ENCODE measurements at regions not wholly inside any gene's neighbourhood (a gene's known extent, or its start where the extent isn't known, plus 50 kb on each side); places are given as distances from the start of the nearest gene placed in this dataset.
A peak's percentile ranks its signal among the peaks of the same experiment; 100 is the strongest.

DNA sequence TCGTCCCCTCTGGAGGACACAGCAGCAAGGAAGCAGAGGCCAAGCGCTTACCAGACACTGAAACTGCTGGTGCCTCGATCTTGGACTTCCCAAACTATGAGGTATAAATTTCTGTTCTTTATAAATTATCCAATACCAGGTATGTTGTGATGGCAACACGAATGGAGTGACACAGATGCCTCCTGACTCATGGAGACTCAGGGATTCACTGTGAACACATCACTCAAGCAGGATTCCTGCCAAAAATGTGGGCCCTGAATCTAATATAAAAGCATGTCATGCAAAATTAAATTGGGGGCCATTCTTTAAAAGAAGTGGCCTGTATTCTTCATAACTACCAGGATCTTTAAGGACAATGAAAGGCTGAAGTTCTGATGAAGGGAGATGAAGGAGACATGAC lies 52.5 kb upstream of the SLC22A23 start:
- Histone ChIP-seq H4K5ac (ENCODE audit: low read depth, low read length) (no peak overlapping the region), H2AK9ac (replicated peaks; ENCODE audit: low read depth, low read length, poor library complexity) (no peak overlapping the region), H4K8ac (ENCODE audit: low read depth in 2 of 2, low read length in 2 of 2) (no peak overlapping the region), H3K4me3 (ENCODE audit: insufficient read depth, low read depth, low read length) (no peak overlapping the region), H3K9ac (ENCODE audit: low read depth, low read length) (no peak overlapping the region), H3K18ac (ENCODE audit: low read depth, low read length) (no peak overlapping the region), H3K4me1 (ENCODE audit: control insufficient read depth, insufficient read depth, low read length) (no peaks in the 10 kb centered on the region), H3K14ac (replicated peaks; ENCODE audit: low read depth, low read length) (no peak overlapping the region), H3K4ac (ENCODE audit: low read depth, low read length) (no peak overlapping the region), H3K79me1 (ENCODE audit: low read depth in 1 of 2, low read length in 2 of 2) (no peaks in the 10 kb centered on the region), H3K27me3 (ENCODE audit: control insufficient read depth, insufficient read depth, low read length) (peaks cover 24% of the 10 kb centered on the region), H2BK15ac (ENCODE audit: low read depth, low read length) (no peak overlapping the region), H3K9me3 (ENCODE audit: control insufficient read depth, insufficient read depth, low read length) (no peaks in the 10 kb centered on the region), H3K9me1 (ENCODE audit: insufficient read depth, low read length) (no peaks in the 10 kb centered on the region), H3K56ac (ENCODE audit: extremely low read depth, insufficient read depth, low read length) (no peak overlapping the region), H4K91ac (ENCODE audit: insufficient read depth, low read depth, low read length) (no peak overlapping the region), H2BK120ac (ENCODE audit: low read depth, low read length) (no peak overlapping the region), H2AFZ (replicated peaks; ENCODE audit: low read length, poor library complexity) (no peak overlapping the region), H3K4me2 (ENCODE audit: low read depth, low read length) (no peak overlapping the region), H2AK5ac (ENCODE audit: low read depth, low read length) (no peak overlapping the region), H3K23ac (ENCODE audit: low read depth, low read length) (no peak overlapping the region), H3K36me3 (ENCODE audit: control insufficient read depth, insufficient read depth, low read length) (no peaks in the 10 kb centered on the region), H2BK20ac (ENCODE audit: low read depth, low read length) (no peak overlapping the region), H2BK5ac (ENCODE audit: low read depth, low read length, poor library complexity, severe bottlenecking) (no peak overlapping the region), H4K20me1 (ENCODE audit: insufficient read depth, low read length) (no peaks in the 10 kb centered on the region), H3K27ac (ENCODE audit: insufficient read depth, low read length) (no peak overlapping the region)
- intact Hi-C loops (cut with micrococcal nuclease): no loop called here
- no TSS peak for BruUV-seq (replicated peaks)
- WGBS, 2 experiments (ENCODE audit: extremely low coverage in 2 of 2, insufficient read length in 1 of 2): no CpG with 5 or more reads among the region's 4 CpGs
- POLR2A ChIA-PET (ENCODE audit: unreplicated experiment): no interaction called here
- dilution Hi-C loops (cut with HindIII; ENCODE audit: low sequenced_read_pairs, unreplicated experiment): no loop called here
- peak; percentile 55 for DNase-seq
- in situ Hi-C loops (cut with MboI; ENCODE audit: low sequenced_read_pairs): no loop called here
- CTCF ChIA-PET: no interaction called here
- TF ChIP-seq CEBPB (IDR thresholded peaks at IDR 0.05; ENCODE audit: low read depth, low read length) (no peak), FOS (IDR thresholded peaks at IDR 0.05; ENCODE audit: low read depth, low read length) (no peak), RAD21 (IDR thresholded peaks at IDR 0.05; ENCODE audit: low read length) (no peak), POLR2A (IDR thresholded peaks at IDR 0.05; ENCODE audit: low read depth, low read length) (no peak), RFX5 (IDR thresholded peaks at IDR 0.05; ENCODE audit: low read depth, low read length) (no peak), MXI1 (IDR thresholded peaks at IDR 0.05; ENCODE audit: borderline replicate concordance, low read depth, low read length) (no peak), MAZ (IDR thresholded peaks at IDR 0.05; ENCODE audit: borderline replicate concordance, low read depth, low read length) (no peak), MAFK (IDR thresholded peaks at IDR 0.05; ENCODE audit: low read depth, low read length) (no peak), CHD1 (IDR thresholded peaks at IDR 0.05; ENCODE audit: low read depth, low read length) (no peak)
- TF ChIP-seq, protein P1, sequence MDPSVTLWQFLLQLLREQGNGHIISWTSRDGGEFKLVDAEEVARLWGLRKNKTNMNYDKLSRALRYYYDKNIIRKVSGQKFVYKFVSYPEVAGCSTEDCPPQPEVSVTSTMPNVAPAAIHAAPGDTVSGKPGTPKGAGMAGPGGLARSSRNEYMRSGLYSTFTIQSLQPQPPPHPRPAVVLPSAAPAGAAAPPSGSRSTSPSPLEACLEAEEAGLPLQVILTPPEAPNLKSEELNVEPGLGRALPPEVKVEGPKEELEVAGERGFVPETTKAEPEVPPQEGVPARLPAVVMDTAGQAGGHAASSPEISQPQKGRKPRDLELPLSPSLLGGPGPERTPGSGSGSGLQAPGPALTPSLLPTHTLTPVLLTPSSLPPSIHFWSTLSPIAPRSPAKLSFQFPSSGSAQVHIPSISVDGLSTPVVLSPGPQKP (IDR thresholded peaks at IDR 0.05; ENCODE audit: borderline replicate concordance, low read depth, low read length): no peak
- TF ChIP-seq, protein P2, sequence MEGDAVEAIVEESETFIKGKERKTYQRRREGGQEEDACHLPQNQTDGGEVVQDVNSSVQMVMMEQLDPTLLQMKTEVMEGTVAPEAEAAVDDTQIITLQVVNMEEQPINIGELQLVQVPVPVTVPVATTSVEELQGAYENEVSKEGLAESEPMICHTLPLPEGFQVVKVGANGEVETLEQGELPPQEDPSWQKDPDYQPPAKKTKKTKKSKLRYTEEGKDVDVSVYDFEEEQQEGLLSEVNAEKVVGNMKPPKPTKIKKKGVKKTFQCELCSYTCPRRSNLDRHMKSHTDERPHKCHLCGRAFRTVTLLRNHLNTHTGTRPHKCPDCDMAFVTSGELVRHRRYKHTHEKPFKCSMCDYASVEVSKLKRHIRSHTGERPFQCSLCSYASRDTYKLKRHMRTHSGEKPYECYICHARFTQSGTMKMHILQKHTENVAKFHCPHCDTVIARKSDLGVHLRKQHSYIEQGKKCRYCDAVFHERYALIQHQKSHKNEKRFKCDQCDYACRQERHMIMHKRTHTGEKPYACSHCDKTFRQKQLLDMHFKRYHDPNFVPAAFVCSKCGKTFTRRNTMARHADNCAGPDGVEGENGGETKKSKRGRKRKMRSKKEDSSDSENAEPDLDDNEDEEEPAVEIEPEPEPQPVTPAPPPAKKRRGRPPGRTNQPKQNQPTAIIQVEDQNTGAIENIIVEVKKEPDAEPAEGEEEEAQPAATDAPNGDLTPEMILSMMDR (conservative IDR thresholded peaks at IDR 0.05; ENCODE audit: low read depth, low read length): no peak
- TF ChIP-seq, protein P3, sequence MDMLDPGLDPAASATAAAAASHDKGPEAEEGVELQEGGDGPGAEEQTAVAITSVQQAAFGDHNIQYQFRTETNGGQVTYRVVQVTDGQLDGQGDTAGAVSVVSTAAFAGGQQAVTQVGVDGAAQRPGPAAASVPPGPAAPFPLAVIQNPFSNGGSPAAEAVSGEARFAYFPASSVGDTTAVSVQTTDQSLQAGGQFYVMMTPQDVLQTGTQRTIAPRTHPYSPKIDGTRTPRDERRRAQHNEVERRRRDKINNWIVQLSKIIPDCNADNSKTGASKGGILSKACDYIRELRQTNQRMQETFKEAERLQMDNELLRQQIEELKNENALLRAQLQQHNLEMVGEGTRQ (IDR thresholded peaks at IDR 0.05; ENCODE audit: low read depth, low read length): no peak
- ATAC-seq (ENCODE audit: low read depth): no peak
